Large intestine (tissue), 3 donors: ENCODE measurements at regions not wholly inside any gene's neighbourhood (a gene's known extent, or its start where the extent isn't known, plus 50 kb on each side); places are given as distances from the start of the nearest gene placed in this dataset.

Experiments used
- DNase-seq, 2 donors: peaks; one replicate each; pipeline versions ENCODE4 v3.0.0 to v3.0.0-alpha.2; 2013
- H3K27ac ChIP-seq: one replicate; pipeline ENCODE4 v1.5.1; 2013; ENCODE audit warnings: low read length
- H3K27me3 ChIP-seq: 2 replicates; pipeline ENCODE4 v1.6.1; 2013; ENCODE audit warnings: low read length; ENCODE audit not compliant: control insufficient read depth, insufficient read depth
- H3K36me3 ChIP-seq: 2 replicates; pipeline ENCODE4 v1.6.1; 2013; ENCODE audit warnings: low read length; ENCODE audit not compliant: control insufficient read depth, insufficient read depth
- H3K4me1 ChIP-seq: one replicate; pipeline ENCODE4 v1.6.1; 2013; ENCODE audit warnings: low read length; ENCODE audit not compliant: control insufficient read depth, insufficient read depth
- H3K4me3 ChIP-seq: one replicate; pipeline ENCODE4 v1.5.1; 2013; ENCODE audit warnings: low read length
- H3K9me3 ChIP-seq: one replicate; pipeline ENCODE4 v1.6.1; 2013; ENCODE audit warnings: mild to moderate bottlenecking, low read depth, low read length, moderate library complexity; ENCODE audit not compliant: control insufficient read depth
- WGBS: methylation state at CpG from one replicate; pipeline ENCODE4 v1.1.5; 2013; ENCODE audit warnings: low lambda C conversion rate; ENCODE audit not compliant: insufficient coverage; 5-methylcytosine and 5-hydroxymethylcytosine counted together

DNA sequence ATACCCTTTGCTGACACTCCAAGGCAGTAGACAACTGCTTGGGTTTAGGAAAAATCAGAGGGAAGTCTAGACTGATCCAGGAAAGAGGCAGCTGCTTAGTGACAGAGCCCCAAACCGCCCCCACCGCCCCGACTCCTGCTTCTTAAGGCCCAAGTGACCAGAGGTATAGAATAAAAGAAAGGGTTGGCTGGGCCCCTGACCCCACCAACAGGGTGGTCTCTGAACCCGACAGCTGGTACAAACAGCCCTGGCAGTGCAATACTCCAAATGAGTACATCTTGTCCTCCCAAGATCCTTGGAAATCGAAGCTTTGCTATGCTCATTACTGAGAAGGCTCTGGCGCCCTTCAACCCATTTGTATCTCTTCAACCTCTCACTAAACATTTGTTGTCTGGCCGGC lies 60.6 kb downstream of the PABIR2 start:
- H3K27ac ChIP-seq, result no peak overlapping the region
- no CpG with 5 or more reads among the region's 7 CpGs for WGBS

DNA sequence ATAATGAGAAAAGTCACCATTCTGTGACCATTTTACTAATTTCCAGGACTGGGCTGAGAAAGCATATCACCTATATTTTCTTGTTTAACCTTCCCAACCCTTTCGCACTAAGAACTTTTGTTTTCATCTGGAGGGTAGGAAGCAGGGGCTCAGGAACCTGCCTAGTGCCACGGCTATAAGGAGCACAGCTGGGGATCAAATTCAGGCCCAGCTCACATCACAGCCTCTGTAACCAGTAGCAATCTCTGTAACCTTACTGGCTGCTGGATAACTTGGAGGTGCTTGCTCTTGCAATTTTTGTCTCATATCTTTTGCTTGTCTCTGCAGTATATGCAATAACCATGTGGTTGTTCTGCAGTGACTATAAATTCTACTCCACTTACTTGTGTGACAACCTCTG lies 62.0 kb downstream of the PABIR2 start:
- no peaks in the 10 kb centered on the region for H3K9me3 ChIP-seq
- no peak for DNase-seq
- peaks cover 4% of the 10 kb centered on the region for H3K4me1 ChIP-seq
- H3K4me3 ChIP-seq, result no peak overlapping the region
- H3K27ac ChIP-seq, result no peak overlapping the region
- no peaks in the 10 kb centered on the region for H3K36me3 ChIP-seq
- no peaks in the 10 kb centered on the region for H3K27me3 ChIP-seq
- WGBS, result 83% methylated on average over 1 of the region's 2 CpGs

More for the DNA sequence above, 60.6 kb downstream of the PABIR2 start:
- H3K9me3 ChIP-seq, result no peaks in the 10 kb centered on the region
- no peak for DNase-seq
- H3K27me3 ChIP-seq, result no peaks in the 10 kb centered on the region
- peaks cover 4% of the 10 kb centered on the region for H3K4me1 ChIP-seq
- no peaks in the 10 kb centered on the region for H3K36me3 ChIP-seq
- H3K4me3 ChIP-seq, result no peak overlapping the region

DNA sequence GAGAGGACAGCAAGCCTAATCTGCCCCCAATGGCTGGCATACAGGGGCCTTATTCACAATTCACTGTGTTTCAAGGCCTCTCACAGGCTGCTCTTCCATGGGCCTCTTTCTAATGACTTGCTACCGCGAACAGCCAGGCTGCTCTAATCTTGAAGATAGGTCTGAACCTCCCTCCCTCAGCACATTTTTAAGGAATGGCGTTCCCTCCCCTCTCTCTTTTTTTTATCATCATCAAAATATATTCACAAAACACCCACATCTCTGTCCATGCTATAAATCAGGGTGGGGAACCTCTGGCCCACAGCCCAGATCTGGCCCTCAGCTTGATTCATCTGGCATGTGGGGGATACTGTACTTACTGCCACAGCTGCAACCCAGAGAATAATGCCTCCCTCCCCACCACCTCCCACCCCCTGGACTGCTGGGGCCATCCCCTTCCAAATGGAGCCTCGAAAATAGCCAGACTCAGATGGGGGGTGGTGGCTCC lies 62.5 kb downstream of the PABIR2 start:
- no peaks in the 10 kb centered on the region for H3K9me3 ChIP-seq
- H3K27me3 ChIP-seq, result no peaks in the 10 kb centered on the region
- H3K27ac ChIP-seq, result no peak overlapping the region
- no CpG with 5 or more reads among the region's 4 CpGs for WGBS
- no peak overlapping the region for H3K4me3 ChIP-seq
- H3K4me1 ChIP-seq, result peaks cover 4% of the 10 kb centered on the region
- no peaks in the 10 kb centered on the region for H3K36me3 ChIP-seq
- no peak for DNase-seq

DNA sequence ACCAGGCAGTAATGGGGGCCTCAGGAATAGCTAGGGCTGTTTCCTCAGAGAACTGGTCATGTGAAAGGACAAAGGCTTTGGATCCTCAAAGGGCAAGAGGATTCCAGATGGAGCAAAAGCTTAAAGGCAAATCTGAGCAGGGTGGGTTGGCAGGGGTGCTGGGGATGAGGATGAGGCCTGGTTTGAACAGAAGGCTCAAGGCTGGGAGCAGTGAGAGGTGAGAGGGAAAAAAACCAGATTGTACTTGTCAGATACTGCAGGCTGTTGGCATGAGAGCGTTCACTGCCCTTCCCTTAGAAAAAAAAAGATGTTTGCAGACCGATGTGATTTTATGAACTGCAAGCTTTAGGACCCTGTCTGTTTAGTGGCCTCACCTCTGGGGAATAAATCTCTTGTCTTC lies 63.4 kb downstream of the PABIR2 start:
- Histone ChIP-seq H3K4me3 (no peak overlapping the region), H3K4me1 (peaks cover 4% of the 10 kb centered on the region), H3K9me3 (no peaks in the 10 kb centered on the region), H3K27ac (no peak overlapping the region), H3K36me3 (no peaks in the 10 kb centered on the region), H3K27me3 (no peaks in the 10 kb centered on the region)
- WGBS, result no CpG with 5 or more reads among the region's 2 CpGs
- DNase-seq, result no peak

DNA sequence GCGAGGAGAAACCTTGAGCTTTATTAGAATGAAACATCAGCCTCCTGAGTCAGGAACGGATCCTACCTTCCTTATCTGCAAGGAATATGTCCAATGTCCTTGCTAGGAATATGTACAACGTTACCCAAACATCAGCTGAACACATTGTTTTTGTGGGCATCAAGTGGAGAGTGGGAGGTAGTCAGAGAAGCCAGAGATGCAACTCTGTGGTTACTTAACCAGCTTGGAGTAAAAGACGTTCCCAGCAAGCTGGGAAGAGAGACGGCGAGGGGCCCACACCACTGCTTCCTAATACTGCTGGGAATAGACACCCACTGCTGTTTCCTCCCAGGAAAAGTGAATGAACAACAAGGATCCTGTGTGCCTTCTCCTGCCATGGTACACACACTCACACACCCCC lies 64.3 kb downstream of the PABIR2 start:
- H3K27me3 ChIP-seq, result no peaks in the 10 kb centered on the region
- no peak overlapping the region for H3K27ac ChIP-seq
- WGBS, result no CpG with 5 or more reads among the region's 6 CpGs
- peaks cover 4% of the 10 kb centered on the region for H3K4me1 ChIP-seq
- DNase-seq, result no peak
- no peaks in the 10 kb centered on the region for H3K36me3 ChIP-seq
- no peak overlapping the region for H3K4me3 ChIP-seq
- no peaks in the 10 kb centered on the region for H3K9me3 ChIP-seq

DNA sequence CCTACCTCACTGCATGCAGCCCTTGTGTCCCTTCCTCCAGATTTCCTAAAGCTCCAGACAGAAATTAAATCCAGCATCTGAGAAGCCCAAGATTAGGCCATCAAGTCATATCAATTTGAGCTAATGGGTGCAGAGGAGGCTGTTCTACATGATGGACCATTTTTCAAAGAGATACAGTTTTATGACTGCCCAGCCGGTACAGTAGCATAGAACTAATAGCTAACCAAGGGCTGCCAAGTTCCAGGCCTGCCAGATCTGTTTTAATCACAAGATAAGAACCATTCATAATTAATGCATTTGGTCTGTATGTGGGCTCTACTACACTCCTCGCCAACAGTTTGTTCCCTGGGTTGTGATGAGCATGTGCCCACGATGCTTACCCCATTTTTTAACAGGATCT lies 64.9 kb downstream of the PABIR2 start:
- no peaks in the 10 kb centered on the region for H3K36me3 ChIP-seq
- WGBS, result no CpG with 5 or more reads among the region's 3 CpGs
- no peaks in the 10 kb centered on the region for H3K9me3 ChIP-seq
- no peak for DNase-seq
- H3K4me3 ChIP-seq, result no peak overlapping the region
- peaks cover 4% of the 10 kb centered on the region for H3K4me1 ChIP-seq
- no peak overlapping the region for H3K27ac ChIP-seq
- no peaks in the 10 kb centered on the region for H3K27me3 ChIP-seq

DNA sequence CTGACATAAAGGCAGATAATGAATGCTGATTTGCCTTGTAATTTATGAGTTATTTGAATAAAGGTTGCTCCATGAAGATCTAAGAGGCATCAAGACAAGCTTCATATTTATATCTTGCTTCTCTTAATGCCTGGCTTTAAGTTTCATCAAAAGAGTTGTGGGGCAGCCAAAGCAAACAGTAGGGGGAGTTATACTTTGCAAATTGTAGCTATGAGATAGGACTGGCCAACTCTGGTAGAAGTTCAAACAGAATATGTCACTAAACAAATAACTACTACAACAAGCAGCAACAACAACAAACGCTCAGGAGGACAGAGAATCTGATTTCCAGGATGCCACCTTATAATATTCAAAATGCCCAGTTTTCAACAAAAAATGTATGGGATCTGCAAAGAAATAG lies 69.1 kb upstream of the PLAC1 start:
- Histone ChIP-seq H3K4me3 (no peak overlapping the region), H3K9me3 (no peaks in the 10 kb centered on the region), H3K27me3 (no peaks in the 10 kb centered on the region), H3K27ac (no peak overlapping the region), H3K36me3 (no peaks in the 10 kb centered on the region), H3K4me1 (no peaks in the 10 kb centered on the region)
- no CpG with 5 or more reads among the region's 1 CpG for WGBS
- no peak for DNase-seq

DNA sequence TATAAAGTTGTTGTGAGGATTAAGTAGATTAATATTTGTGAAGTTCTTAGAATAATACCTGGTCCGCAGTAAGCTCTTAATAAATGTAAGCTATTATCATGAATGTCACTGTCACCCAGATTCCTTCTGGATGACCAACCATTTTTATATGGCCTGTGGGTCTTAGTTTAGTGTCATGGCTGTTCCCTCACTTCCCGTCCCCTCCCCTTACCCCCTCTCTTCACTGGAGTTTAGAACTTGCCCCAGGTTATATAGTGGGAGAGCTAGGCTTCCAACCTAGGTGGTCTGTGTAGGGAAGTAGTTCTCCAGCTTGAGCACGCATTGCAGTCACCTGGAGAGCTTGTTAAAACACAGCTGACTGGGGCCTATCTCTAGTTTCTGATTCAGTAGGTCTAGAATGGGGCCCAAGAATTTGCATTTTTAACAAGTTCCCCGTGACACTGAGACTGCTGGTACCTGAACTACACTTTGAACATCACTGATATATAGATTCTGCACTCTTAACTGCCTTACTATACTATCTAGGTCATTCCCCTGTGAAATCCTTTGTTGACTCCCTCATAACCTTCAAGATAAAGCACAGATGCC lies 66.9 kb upstream of the PLAC1 start:
- H3K36me3 ChIP-seq, result no peaks in the 10 kb centered on the region
- H3K4me3 ChIP-seq, result no peak overlapping the region
- DNase-seq, result no peak
- no peaks in the 10 kb centered on the region for H3K27me3 ChIP-seq
- H3K27ac ChIP-seq, result no peak overlapping the region
- no CpG with 5 or more reads among the region's 4 CpGs for WGBS
- no peaks in the 10 kb centered on the region for H3K4me1 ChIP-seq
- H3K9me3 ChIP-seq, result no peaks in the 10 kb centered on the region

DNA sequence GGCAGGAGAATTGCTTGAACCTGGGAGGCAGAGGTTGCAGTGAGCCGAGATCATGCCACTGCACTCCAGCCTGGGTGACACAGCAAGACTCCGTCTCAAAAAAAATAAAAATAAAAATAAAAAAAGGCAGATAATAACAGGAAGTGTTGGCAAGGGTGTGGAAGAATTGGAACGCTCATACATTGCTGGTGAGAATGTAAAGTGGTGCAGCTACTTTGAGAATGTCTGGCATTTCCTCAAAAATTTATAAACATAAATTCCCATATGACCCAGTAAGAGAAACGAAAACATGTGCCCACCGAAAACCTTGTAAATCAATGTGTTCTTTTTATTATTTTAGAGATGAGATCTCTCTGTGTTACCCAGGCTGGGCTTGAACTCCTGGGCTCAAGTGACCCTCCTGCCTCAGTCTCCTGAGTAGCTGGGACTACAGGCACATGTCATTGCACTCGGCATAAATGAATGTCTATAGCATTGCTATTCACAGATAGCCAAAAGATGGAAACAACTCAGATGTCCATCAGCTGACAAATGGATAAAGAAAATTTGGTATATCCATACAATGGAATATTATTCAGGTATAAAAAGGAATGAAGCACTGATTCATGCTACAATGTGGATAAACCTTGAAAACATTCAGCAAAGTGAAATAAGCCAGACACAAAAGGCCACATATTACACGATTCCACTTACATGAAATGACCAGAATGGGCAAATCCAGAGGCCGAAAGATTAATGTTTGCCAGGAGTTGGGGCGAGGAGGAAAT lies 63.7 kb upstream of the PLAC1 start:
- no peaks in the 10 kb centered on the region for H3K9me3 ChIP-seq
- no peak overlapping the region for H3K4me3 ChIP-seq
- H3K4me1 ChIP-seq, result no peaks in the 10 kb centered on the region
- H3K27me3 ChIP-seq, result no peaks in the 10 kb centered on the region
- H3K27ac ChIP-seq, result no peak overlapping the region
- no CpG with 5 or more reads among the region's 9 CpGs for WGBS
- DNase-seq, result no peak
- H3K36me3 ChIP-seq, result no peaks in the 10 kb centered on the region

DNA sequence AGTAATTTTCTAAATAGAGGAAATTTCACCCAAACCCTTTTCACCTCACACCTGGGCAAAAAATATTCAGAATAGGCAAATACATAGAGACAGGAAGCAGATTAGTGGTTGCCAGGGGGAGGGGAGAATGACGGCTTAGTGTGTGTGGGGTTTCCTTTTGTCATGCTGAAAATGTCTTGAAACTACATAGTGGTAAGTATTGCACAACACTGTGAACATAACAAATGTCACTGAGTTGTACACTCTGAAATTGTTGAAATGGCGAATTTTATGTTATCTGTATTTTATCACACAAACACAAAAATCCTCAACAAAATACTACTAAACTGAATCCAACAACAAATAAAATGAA lies 60.7 kb upstream of the PLAC1 start:
- Histone ChIP-seq H3K9me3 (no peaks in the 10 kb centered on the region), H3K27me3 (no peaks in the 10 kb centered on the region), H3K4me1 (no peaks in the 10 kb centered on the region), H3K36me3 (no peaks in the 10 kb centered on the region), H3K4me3 (no peak overlapping the region), H3K27ac (no peak overlapping the region)
- WGBS, result no CpG with 5 or more reads among the region's 2 CpGs
- DNase-seq, result no peak
